OCI-LY7 (cell line): ENCODE measurements at regions not wholly inside any gene's neighbourhood (a gene's known extent, or its start where the extent isn't known, plus 50 kb on each side); places are given as distances from the start of the nearest gene placed in this dataset.

Experiments used
- EZH2phosphoT487 ChIP-seq: fragments of 200-600 bp; sonication (generic); IDR thresholded peaks from 2 replicates; pipeline ENCODE4 v1.6.1; 2018; ENCODE audit warnings: low read depth, borderline replicate concordance, mild to moderate bottlenecking, mixed run types, antibody characterized with exemption, low read length, moderate library complexity, mixed read lengths
- TF ChIP-seq, protein P1 (sequence below): fragments of 200-600 bp; sonication (generic); conservative IDR thresholded peaks from 2 replicates; pipeline ENCODE4 v1.5.1; 2014; ENCODE audit warnings: mild to moderate bottlenecking, antibody characterized with exemption, low read length, moderate library complexity, mixed read lengths

- TF ChIP-seq, protein P1, sequence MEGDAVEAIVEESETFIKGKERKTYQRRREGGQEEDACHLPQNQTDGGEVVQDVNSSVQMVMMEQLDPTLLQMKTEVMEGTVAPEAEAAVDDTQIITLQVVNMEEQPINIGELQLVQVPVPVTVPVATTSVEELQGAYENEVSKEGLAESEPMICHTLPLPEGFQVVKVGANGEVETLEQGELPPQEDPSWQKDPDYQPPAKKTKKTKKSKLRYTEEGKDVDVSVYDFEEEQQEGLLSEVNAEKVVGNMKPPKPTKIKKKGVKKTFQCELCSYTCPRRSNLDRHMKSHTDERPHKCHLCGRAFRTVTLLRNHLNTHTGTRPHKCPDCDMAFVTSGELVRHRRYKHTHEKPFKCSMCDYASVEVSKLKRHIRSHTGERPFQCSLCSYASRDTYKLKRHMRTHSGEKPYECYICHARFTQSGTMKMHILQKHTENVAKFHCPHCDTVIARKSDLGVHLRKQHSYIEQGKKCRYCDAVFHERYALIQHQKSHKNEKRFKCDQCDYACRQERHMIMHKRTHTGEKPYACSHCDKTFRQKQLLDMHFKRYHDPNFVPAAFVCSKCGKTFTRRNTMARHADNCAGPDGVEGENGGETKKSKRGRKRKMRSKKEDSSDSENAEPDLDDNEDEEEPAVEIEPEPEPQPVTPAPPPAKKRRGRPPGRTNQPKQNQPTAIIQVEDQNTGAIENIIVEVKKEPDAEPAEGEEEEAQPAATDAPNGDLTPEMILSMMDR: no peak
- no peak for TF ChIP-seq EZH2phosphoT487
These were observed 475.1 kb downstream of the ZPLD1 start for GRCh38 chr3:102909904-102910303.
